GM21786 (cell line): ENCODE measurements at regions not wholly inside any gene's neighbourhood (a gene's known extent, or its start where the extent isn't known, plus 50 kb on each side); places are given as distances from the start of the nearest gene placed in this dataset.

Experiments used
- ATAC-seq: cut with Tn5 transposase; IDR thresholded peaks from one replicate; pipeline ENCODE4 v1.9.1; 2021; ENCODE audit not compliant: unreplicated experiment

GRCh38 chr17:5693821-5694220, 109.5 kb upstream of the NLRP1 start:
- no peak for ATAC-seq

GRCh38 chr17:5694551-5694950, 110.2 kb upstream of the NLRP1 start:
- no peak for ATAC-seq

GRCh38 chr17:5695480-5695879, 111.2 kb upstream of the NLRP1 start:
- no peak for ATAC-seq

GRCh38 chr17:5698959-5699358, 114.7 kb upstream of the NLRP1 start:
- no peak for ATAC-seq

- no peak for ATAC-seq
Observed at GRCh38 chr17:5699814-5700213, 115.5 kb upstream of the NLRP1 start.

- no peak for ATAC-seq
Observed at GRCh38 chr17:5700745-5701144, 116.4 kb upstream of the NLRP1 start.

GRCh38 chr17:5701381-5701780, 117.1 kb upstream of the NLRP1 start:
- no peak for ATAC-seq

- ATAC-seq, result no peak
Observed at GRCh38 chr17:5702951-5703510, 118.7 kb upstream of the NLRP1 start.

- ATAC-seq, result no peak
Observed at GRCh38 chr17:5703736-5704135, 119.4 kb upstream of the NLRP1 start.

- ATAC-seq, result no peak
Observed at GRCh38 chr17:5705081-5705875, 121.0 kb upstream of the NLRP1 start.

GRCh38 chr17:5705876-5706576, 121.7 kb upstream of the NLRP1 start:
- no peak for ATAC-seq

- ATAC-seq, result no peak
Observed at GRCh38 chr17:5706577-5707210, 122.4 kb upstream of the NLRP1 start.

GRCh38 chr17:5707482-5707881, 123.2 kb upstream of the NLRP1 start:
- no peak for ATAC-seq

- ATAC-seq, result no peak
Observed at GRCh38 chr17:5708344-5708743, 124.0 kb upstream of the NLRP1 start.

GRCh38 chr17:5711344-5711743, 127.0 kb upstream of the NLRP1 start:
- ATAC-seq, result no peak

- no peak for ATAC-seq
Observed at GRCh38 chr17:5714993-5715392, 130.7 kb upstream of the NLRP1 start.

- ATAC-seq, result no peak
Observed at GRCh38 chr17:5715478-5715877, 131.2 kb upstream of the NLRP1 start.

GRCh38 chr17:5718726-5719125, 134.4 kb upstream of the NLRP1 start:
- no peak for ATAC-seq

GRCh38 chr17:5719976-5720375, 135.7 kb upstream of the NLRP1 start:
- no peak for ATAC-seq

- ATAC-seq, result no peak
Observed at GRCh38 chr17:5730373-5730772, 146.1 kb upstream of the NLRP1 start.

- ATAC-seq, result no peak
Observed at GRCh38 chr17:5740937-5741336, 156.6 kb upstream of the NLRP1 start.

- ATAC-seq, result no peak
Observed at GRCh38 chr17:5741810-5742209, 157.5 kb upstream of the NLRP1 start.
